ENCODE measurements at regions not wholly inside any gene's neighbourhood (a gene's known extent, or its start where the extent isn't known, plus 50 kb on each side); places are given as distances from the start of the nearest gene placed in this dataset.

GRCh38 chr1:79198832-79199231, 192.3 kb upstream of the ADGRL4 start:
- peaks cover 74% of the 10 kb centered on the region for H3K9me3 ChIP-seq (ENCODE audit: low read length)
- H3K4me2 ChIP-seq (ENCODE audit: low read depth, low read length), result no peak overlapping the region
- ATAC-seq (no peak), FAIRE-seq (no peak), DNase-seq (ENCODE audit: low spot score) (no peak)
- WGBS (ENCODE audit: low lambda C conversion rate), result 0% methylated on average over 2 of the region's 2 CpGs
- TF ChIP-seq ZNF44 (CRISPR knock-in tag; IDR thresholded peaks at IDR 0.05) (no peak), STAT6 (CRISPR knock-in tag; IDR thresholded peaks at IDR 0.05; ENCODE audit: borderline replicate concordance) (no peak), CHCHD3 (CRISPR knock-in tag; IDR thresholded peaks at IDR 0.05) (no peak), TAF15 (IDR thresholded peaks at IDR 0.05; ENCODE audit: low read depth, low read length, poor library complexity, severe bottlenecking) (no peak), ZNF20 (CRISPR knock-in tag; IDR thresholded peaks at IDR 0.05) (no peak), ZNF720 (CRISPR knock-in tag; IDR thresholded peaks at IDR 0.05) (no peak), ZNF510 (CRISPR knock-in tag; IDR thresholded peaks at IDR 0.05; ENCODE audit: low read depth) (no peak), ZNF138 (CRISPR knock-in tag; IDR thresholded peaks at IDR 0.05; ENCODE audit: low read depth) (no peak), KLF15 (CRISPR knock-in tag; IDR thresholded peaks at IDR 0.05; ENCODE audit: borderline replicate concordance) (no peak), RBFOX2 (IDR thresholded peaks at IDR 0.05; ENCODE audit: low read depth, low read length) (no peak)
- TF ChIP-seq, protein P1, sequence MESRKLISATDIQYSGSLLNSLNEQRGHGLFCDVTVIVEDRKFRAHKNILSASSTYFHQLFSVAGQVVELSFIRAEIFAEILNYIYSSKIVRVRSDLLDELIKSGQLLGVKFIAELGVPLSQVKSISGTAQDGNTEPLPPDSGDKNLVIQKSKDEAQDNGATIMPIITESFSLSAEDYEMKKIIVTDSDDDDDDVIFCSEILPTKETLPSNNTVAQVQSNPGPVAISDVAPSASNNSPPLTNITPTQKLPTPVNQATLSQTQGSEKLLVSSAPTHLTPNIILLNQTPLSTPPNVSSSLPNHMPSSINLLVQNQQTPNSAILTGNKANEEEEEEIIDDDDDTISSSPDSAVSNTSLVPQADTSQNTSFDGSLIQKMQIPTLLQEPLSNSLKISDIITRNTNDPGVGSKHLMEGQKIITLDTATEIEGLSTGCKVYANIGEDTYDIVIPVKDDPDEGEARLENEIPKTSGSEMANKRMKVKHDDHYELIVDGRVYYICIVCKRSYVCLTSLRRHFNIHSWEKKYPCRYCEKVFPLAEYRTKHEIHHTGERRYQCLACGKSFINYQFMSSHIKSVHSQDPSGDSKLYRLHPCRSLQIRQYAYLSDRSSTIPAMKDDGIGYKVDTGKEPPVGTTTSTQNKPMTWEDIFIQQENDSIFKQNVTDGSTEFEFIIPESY (CRISPR knock-in tag; IDR thresholded peaks at IDR 0.05), result no peak
- TF ChIP-seq, protein P2, sequence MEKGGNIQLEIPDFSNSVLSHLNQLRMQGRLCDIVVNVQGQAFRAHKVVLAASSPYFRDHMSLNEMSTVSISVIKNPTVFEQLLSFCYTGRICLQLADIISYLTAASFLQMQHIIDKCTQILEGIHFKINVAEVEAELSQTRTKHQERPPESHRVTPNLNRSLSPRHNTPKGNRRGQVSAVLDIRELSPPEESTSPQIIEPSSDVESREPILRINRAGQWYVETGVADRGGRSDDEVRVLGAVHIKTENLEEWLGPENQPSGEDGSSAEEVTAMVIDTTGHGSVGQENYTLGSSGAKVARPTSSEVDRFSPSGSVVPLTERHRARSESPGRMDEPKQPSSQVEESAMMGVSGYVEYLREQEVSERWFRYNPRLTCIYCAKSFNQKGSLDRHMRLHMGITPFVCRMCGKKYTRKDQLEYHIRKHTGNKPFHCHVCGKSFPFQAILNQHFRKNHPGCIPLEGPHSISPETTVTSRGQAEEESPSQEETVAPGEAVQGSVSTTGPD (CRISPR knock-in tag; IDR thresholded peaks at IDR 0.05), result no peak
- TF ChIP-seq, protein P3, sequence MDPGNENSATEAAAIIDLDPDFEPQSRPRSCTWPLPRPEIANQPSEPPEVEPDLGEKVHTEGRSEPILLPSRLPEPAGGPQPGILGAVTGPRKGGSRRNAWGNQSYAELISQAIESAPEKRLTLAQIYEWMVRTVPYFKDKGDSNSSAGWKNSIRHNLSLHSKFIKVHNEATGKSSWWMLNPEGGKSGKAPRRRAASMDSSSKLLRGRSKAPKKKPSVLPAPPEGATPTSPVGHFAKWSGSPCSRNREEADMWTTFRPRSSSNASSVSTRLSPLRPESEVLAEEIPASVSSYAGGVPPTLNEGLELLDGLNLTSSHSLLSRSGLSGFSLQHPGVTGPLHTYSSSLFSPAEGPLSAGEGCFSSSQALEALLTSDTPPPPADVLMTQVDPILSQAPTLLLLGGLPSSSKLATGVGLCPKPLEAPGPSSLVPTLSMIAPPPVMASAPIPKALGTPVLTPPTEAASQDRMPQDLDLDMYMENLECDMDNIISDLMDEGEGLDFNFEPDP (CRISPR knock-in tag; conservative IDR thresholded peaks at IDR 0.05), result no peak
- H3K9ac ChIP-seq (ENCODE audit: insufficient read depth, low read depth, low read length), result no peak overlapping the region
- H3K79me2 ChIP-seq (ENCODE audit: insufficient read depth, low read length), result no peaks in the 10 kb centered on the region
- no peak overlapping the region for H3K27ac ChIP-seq (ENCODE audit: extremely low read length, insufficient read depth, low read length)
- BruUV-seq (replicated peaks), result no TSS peak
- H3K4me1 ChIP-seq (ENCODE audit: insufficient read depth, low read length), result no peaks in the 10 kb centered on the region
- H3K36me3 ChIP-seq (replicated peaks in 1 of 2; ENCODE audit: control insufficient read depth in 1 of 2, insufficient read depth in 2 of 2, low read length in 2 of 2), result no peaks in the 10 kb centered on the region
- in situ Hi-C loops (cut with HindIII; ENCODE audit: extremely low pct_ligation_motif_present, low pct_unique_long_range_greater_than_20kb) (no loop called here), intact Hi-C loops (cut with micrococcal nuclease; ENCODE audit: unreplicated experiment) (no loop called here)
- ChIA-PET POLR2A (no interaction called here), CTCF (ENCODE audit: low intra/inter-chr PET ratio, low total read pairs) (no interaction called here)
- H2AFZ ChIP-seq (ENCODE audit: low read length), result no peak overlapping the region
- H3K27me3 ChIP-seq (ENCODE audit: control insufficient read depth in 1 of 2, insufficient read depth in 2 of 2, low read length in 2 of 2), result no peaks in the 10 kb centered on the region
- H4K20me1 ChIP-seq (ENCODE audit: insufficient read depth, low read length), result no peaks in the 10 kb centered on the region
- H3K4me3 ChIP-seq (replicated peaks in 1 of 3; ENCODE audit: insufficient read depth in 1 of 3, low read depth in 2 of 3, low read length in 3 of 3), result no peak overlapping the region

Measured in HepG2 (cell line).